Liver (tissue), 3 donors: ENCODE measurements at regions not wholly inside any gene's neighbourhood (a gene's known extent, or its start where the extent isn't known, plus 50 kb on each side); places are given as distances from the start of the nearest gene placed in this dataset.

Source experiments
- ATF3 ChIP-seq: IDR thresholded peaks from 2 replicates; pipeline ENCODE4 v1.6.1; 2016; ENCODE audit warnings: antibody characterized with exemption
- CTCF ChIP-seq: fragments of 150-350 bp; IDR thresholded peaks from 2 replicates; pipeline ENCODE4 v1.5.1; 2017; ENCODE audit warnings: improper control_type of control experiment, low read depth, low read length; ENCODE audit not compliant: missing input control
- EGR1 ChIP-seq, 2 donors: IDR thresholded peaks; 2 replicates each; pipeline ENCODE4 v1.6.1; 2016 to 2018; ENCODE audit warnings: antibody characterized with exemption in 2 of 2, low read depth in 2 of 2
- FOXA1 ChIP-seq: IDR thresholded peaks from 2 replicates; pipeline ENCODE4 v1.6.1; 2016; ENCODE audit warnings: antibody characterized with exemption
- GABPA ChIP-seq, 2 donors: IDR thresholded peaks in 1 of 2; conservative IDR thresholded peaks in 1 of 2; 2 replicates each; pipeline ENCODE4 v1.6.1; 2016; ENCODE audit warnings: antibody characterized with exemption in 2 of 2, mild to moderate bottlenecking in 1 of 2, moderate library complexity in 1 of 2
- JUND ChIP-seq, 2 donors: IDR thresholded peaks; 2 replicates each; pipeline ENCODE4 v1.6.1; 2016; ENCODE audit warnings: antibody characterized with exemption in 2 of 2
- MAX ChIP-seq: IDR thresholded peaks from 2 replicates; pipeline ENCODE4 v1.6.1; 2016; ENCODE audit warnings: antibody characterized with exemption
- RAD21 ChIP-seq, 2 donors: IDR thresholded peaks; 2 replicates each; pipeline ENCODE4 v1.6.1; 2016; ENCODE audit warnings: antibody characterized with exemption in 2 of 2, mild to moderate bottlenecking in 2 of 2
- REST ChIP-seq: IDR thresholded peaks from 2 replicates; pipeline ENCODE4 v1.6.1; 2016; ENCODE audit warnings: antibody characterized with exemption, mild to moderate bottlenecking
- RXRA ChIP-seq, 2 donors: IDR thresholded peaks; 2 replicates each; pipeline ENCODE4 v1.6.1; 2017 to 2018; ENCODE audit warnings: antibody characterized with exemption in 2 of 2, mild to moderate bottlenecking in 1 of 2
- TAF1 ChIP-seq: conservative IDR thresholded peaks from 2 replicates; pipeline ENCODE4 v1.6.1; 2016; ENCODE audit warnings: antibody characterized with exemption, mild to moderate bottlenecking
- YY1 ChIP-seq: IDR thresholded peaks from 2 replicates; pipeline ENCODE4 v1.6.1; 2016; ENCODE audit warnings: antibody characterized with exemption, mild to moderate bottlenecking
- ZBTB33 ChIP-seq: IDR thresholded peaks from 2 replicates; pipeline ENCODE4 v1.6.1; 2016; ENCODE audit warnings: antibody characterized with exemption
- donor health status: healthy.
- donor health status: healthy.

GRCh38 chr17:13182854-13183253 is 165.0 kb upstream of the ELAC2 start:
- TF ChIP-seq CTCF (no peak), GABPA (IDR thresholded peaks at IDR 0.05 in 1 of 2, conservative IDR thresholded peaks at IDR 0.05 in 1 of 2) (no peak), RXRA (IDR thresholded peaks at IDR 0.05) (no peak), TAF1 (no peak), MAX (no peak), RAD21 (IDR thresholded peaks at IDR 0.05) (no peak), ZBTB33 (no peak), FOXA1 (no peak), EGR1 (IDR thresholded peaks at IDR 0.05; ENCODE audit: low read depth in 2 of 2) (no peak), ATF3 (no peak), REST (no peak), YY1 (no peak), JUND (IDR thresholded peaks at IDR 0.05) (no peak)
